RWPE1 (cell line): ENCODE measurements at regions not wholly inside any gene's neighbourhood (a gene's known extent, or its start where the extent isn't known, plus 50 kb on each side); places are given as distances from the start of the nearest gene placed in this dataset.

Source experiments
- CTCF ChIA-PET: fragments of 350-600 bp; sonication (Branson Sonifier 250); formaldehyde crosslinking; extraction: SDS; loops from one replicate; lab custom pipeline; 2021; lab: Yijun Ruan, JAX
- POLR2A ChIA-PET: fragments of 400-600 bp; formaldehyde crosslinking; extraction: SDS; loops from one replicate; lab custom pipeline; 2020; ENCODE audit warnings: antibody characterized with exemption; ENCODE audit not compliant: low non-redundant PET; lab: Yijun Ruan, JAX
- DNase-seq: peaks from one replicate; pipeline ENCODE4 v3.0.0; 2012; ENCODE audit warnings: low spot score
- H3K27ac ChIP-seq: fragments of 450-650 bp; 2 replicates; pipeline ENCODE4 v1.5.1; 2017
- TF ChIP-seq, protein P1 (sequence below): fragments of 450-650 bp; conservative IDR thresholded peaks from 2 replicates; pipeline ENCODE4 v1.5.1; 2017; ENCODE audit warnings: low read depth, mild to moderate bottlenecking

DNA sequence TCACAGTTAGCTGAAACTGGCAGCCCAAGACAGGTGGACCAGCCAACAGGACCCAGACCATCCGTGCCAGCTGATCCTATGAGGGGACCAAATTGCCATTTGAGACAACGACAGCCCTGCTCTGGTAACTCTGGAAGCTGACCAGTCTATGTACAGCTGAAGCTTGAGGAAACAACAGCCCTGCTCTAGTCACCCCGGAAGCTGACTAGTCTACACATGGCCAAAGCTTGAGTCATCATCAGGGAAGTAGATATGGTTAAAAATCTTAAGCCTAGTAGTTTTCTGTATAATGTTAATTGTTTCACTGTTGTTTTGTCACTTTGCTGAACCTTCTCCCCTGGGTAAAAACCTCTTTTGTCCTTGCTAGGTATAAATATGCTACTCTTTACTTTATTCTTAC is 905.4 kb upstream of the NDST4 start:
- H3K27ac ChIP-seq: no peak overlapping the region
- CTCF ChIA-PET: no interaction called here
- peak; percentile 5 for DNase-seq
- TF ChIP-seq, protein P1, sequence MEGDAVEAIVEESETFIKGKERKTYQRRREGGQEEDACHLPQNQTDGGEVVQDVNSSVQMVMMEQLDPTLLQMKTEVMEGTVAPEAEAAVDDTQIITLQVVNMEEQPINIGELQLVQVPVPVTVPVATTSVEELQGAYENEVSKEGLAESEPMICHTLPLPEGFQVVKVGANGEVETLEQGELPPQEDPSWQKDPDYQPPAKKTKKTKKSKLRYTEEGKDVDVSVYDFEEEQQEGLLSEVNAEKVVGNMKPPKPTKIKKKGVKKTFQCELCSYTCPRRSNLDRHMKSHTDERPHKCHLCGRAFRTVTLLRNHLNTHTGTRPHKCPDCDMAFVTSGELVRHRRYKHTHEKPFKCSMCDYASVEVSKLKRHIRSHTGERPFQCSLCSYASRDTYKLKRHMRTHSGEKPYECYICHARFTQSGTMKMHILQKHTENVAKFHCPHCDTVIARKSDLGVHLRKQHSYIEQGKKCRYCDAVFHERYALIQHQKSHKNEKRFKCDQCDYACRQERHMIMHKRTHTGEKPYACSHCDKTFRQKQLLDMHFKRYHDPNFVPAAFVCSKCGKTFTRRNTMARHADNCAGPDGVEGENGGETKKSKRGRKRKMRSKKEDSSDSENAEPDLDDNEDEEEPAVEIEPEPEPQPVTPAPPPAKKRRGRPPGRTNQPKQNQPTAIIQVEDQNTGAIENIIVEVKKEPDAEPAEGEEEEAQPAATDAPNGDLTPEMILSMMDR: no peak
- POLR2A ChIA-PET: no interaction called here

DNA sequence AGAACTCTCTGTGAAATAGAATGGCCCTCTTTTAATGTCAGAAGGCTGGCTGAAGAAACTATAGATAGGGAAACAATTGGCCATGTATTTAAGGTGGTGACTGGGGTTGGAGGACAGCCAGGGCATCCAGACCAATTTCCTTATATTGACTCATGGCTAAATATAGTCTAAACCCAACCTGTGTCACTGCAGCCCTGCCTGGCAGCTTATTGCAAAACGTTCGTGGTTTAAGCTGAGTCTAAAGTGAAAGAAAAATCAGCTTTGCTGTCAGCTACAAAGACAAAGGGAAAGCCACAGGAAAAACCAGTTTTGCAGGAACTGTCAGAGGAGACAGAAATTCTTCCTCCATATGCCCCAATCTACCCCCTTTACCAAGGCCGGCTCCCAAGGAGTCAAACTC is 902.8 kb upstream of the NDST4 start:
- DNase-seq: peak; percentile 56
- ChIA-PET POLR2A (no interaction called here), CTCF (no interaction called here)
- TF ChIP-seq, protein P1: no peak
- no peak overlapping the region for H3K27ac ChIP-seq

DNA sequence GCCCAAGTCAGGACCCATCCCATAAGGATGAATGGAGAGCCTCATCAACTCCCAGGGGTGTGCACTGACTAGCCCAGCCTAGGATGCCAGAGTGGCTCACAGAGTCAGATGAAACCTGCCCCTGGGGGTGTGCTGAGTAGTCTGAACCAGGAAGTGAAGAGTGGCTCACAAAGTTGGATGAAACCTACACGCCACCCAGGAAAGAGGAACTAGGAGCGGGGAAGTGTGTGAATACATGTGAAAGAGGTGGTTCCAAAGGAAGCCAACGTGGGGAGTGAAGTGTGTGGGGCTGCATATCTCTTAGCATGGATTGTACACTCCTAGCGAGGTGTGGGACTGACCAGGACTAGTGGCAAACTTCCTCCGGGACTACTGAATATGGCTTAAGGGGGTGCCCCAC is 902.1 kb upstream of the NDST4 start:
- H3K27ac ChIP-seq: no peak overlapping the region
- POLR2A ChIA-PET: no interaction called here
- DNase-seq: no peak
- TF ChIP-seq, protein P1: no peak
- CTCF ChIA-PET: no interaction called here

DNA sequence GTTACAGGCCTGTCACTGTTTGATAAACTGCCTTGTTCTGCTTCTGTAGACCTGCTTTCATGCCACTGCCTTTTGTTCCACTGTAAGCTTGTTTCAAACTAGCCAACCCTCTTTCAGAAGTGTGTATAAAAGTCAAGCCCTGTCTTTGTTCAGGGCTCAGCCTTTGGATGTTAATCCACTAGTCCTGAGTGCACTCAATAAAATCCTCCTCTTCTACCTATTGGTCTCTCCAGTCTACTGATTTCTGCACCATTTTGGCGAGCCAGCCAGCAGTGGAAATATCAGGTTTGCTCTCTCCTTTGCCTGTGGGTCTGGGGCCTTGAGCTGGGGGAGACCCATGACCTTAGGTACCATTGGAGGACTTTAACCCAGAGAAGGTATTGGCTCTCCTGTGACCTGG is 901.6 kb upstream of the NDST4 start:
- ChIA-PET POLR2A (no interaction called here), CTCF (no interaction called here)
- TF ChIP-seq, protein P1: no peak
- DNase-seq: no peak
- H3K27ac ChIP-seq: no peak overlapping the region

DNA sequence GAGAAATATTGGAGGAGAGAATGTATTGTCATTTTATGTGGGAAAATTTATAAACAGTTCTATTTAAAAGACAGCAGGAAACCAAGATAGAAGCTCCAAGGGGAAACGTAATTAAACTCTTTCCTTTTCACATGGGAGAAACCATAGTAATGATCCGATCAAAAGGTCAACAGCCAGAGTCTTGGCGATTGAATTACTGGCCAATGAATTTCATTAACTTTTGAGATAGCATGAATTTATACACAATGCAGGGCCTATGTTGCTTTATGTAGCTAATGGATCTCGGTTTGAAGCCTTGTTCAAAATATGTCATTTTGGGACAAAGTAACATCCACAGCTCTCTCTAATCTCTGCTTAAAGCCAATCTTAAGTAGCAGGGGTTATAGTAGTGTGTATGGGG is 897.5 kb upstream of the NDST4 start:
- CTCF ChIA-PET: interaction anchor here (0.7 kb wide), 1 partner anchor 67 kb away, joined by 3 read pairs; no protein-coding TSS in a partner anchor
- POLR2A ChIA-PET: no interaction called here
- no peak for DNase-seq
- TF ChIP-seq, protein P1: no peak
- no peak overlapping the region for H3K27ac ChIP-seq

DNA sequence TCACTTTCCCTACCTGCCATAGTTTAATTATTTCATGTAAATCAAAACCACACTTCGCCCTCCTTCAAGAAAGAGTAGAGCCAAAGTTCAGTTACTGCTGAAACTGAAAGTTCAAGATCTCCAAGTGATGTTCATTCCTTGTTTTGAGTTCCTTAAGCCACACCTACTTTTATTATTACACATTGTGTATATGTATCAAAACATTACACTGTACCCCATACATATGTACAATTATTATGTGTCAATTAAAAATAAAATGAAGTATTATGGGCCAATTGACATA is 892.3 kb upstream of the NDST4 start:
- ChIA-PET CTCF (interaction anchor here (0.7 kb wide), 1 partner anchor 261 kb away, joined by 3 read pairs; no protein-coding TSS in a partner anchor), POLR2A (no interaction called here)
- TF ChIP-seq, protein P1: no peak
- no peak for DNase-seq
- H3K27ac ChIP-seq: no peak overlapping the region
